CD1c-positive myeloid dendritic cell (primary cell): ENCODE measurements at regions not wholly inside any gene's neighbourhood (a gene's known extent, or its start where the extent isn't known, plus 50 kb on each side); places are given as distances from the start of the nearest gene placed in this dataset.

Source experiments
- DNase-seq: peaks from one replicate; pipeline ENCODE4 v3.0.0-alpha.2; 2016; ENCODE audit errors: extremely low spot score

GRCh38 chr4:173700650-173701049 lies 170.6 kb upstream of the HAND2 start:
- DNase-seq: no peak

- DNase-seq: no peak
Observed at GRCh38 chr4:173699841-173700475, 169.9 kb upstream of the HAND2 start.

GRCh38 chr4:173698557-173699262 lies 168.7 kb upstream of the HAND2 start:
- no peak for DNase-seq

GRCh38 chr4:173697840-173698239 lies 167.8 kb upstream of the HAND2 start:
- no peak for DNase-seq

- DNase-seq: no peak
Observed at GRCh38 chr4:173696551-173696950, 166.5 kb upstream of the HAND2 start.

GRCh38 chr4:173696011-173696410 lies 166.0 kb upstream of the HAND2 start:
- DNase-seq: no peak

GRCh38 chr4:173685831-173686210 lies 155.8 kb upstream of the HAND2 start:
- no peak for DNase-seq

- DNase-seq: no peak
Observed at GRCh38 chr4:173685165-173685830, 155.3 kb upstream of the HAND2 start.

- no peak for DNase-seq
Observed at GRCh38 chr4:173684223-173684622, 154.2 kb upstream of the HAND2 start.

GRCh38 chr4:173682609-173683008 lies 152.6 kb upstream of the HAND2 start:
- DNase-seq: no peak

GRCh38 chr4:173680278-173680677 lies 150.2 kb upstream of the HAND2 start:
- no peak for DNase-seq

- DNase-seq: no peak
Observed at GRCh38 chr4:173675446-173675845, 145.4 kb upstream of the HAND2 start.

- DNase-seq: no peak
Observed at GRCh38 chr4:173669460-173670179, 139.6 kb upstream of the HAND2 start.

- DNase-seq: no peak
Observed at GRCh38 chr4:173661001-173661400, 131.0 kb upstream of the HAND2 start.

- DNase-seq: no peak
Observed at GRCh38 chr4:173656898-173657297, 126.9 kb upstream of the HAND2 start.

- DNase-seq: no peak
Observed at GRCh38 chr4:173652283-173652931, 122.4 kb upstream of the HAND2 start.

- no peak for DNase-seq
Observed at GRCh38 chr4:173651651-173652282, 121.7 kb upstream of the HAND2 start.

- no peak for DNase-seq
Observed at GRCh38 chr4:173647902-173648301, 117.9 kb upstream of the HAND2 start.

- no peak for DNase-seq
Observed at GRCh38 chr4:173642509-173642908, 112.5 kb upstream of the HAND2 start.

- DNase-seq: no peak
Observed at GRCh38 chr4:173635395-173635794, 105.4 kb upstream of the HAND2 start.

- DNase-seq: no peak
Observed at GRCh38 chr4:173626277-173626676, 96.2 kb upstream of the HAND2 start.
